Astrocyte of the cerebellum (primary cell): ENCODE measurements at regions not wholly inside any gene's neighbourhood (a gene's known extent, or its start where the extent isn't known, plus 50 kb on each side); places are given as distances from the start of the nearest gene placed in this dataset.

Experiments used
- DNase-seq: peaks from one replicate; pipeline ENCODE4 v3.0.0-alpha.2; 2011; ENCODE audit warnings: low read depth
- H3K4me3 ChIP-seq: 2 replicates; pipeline ENCODE4 v1.5.1; 2011; ENCODE audit warnings: mild to moderate bottlenecking, low read depth, low read length, moderate library complexity
- in situ Hi-C: cut with HindIII; loops from 2 replicates; pipeline ENCODE4 v1.10.0; 2017; ENCODE audit warnings: low sequenced_read_pairs
- TF ChIP-seq, protein P1 (sequence below): IDR thresholded peaks from 2 replicates; pipeline ENCODE4 v1.5.1; 2012; ENCODE audit warnings: low read length, low read depth, moderate library complexity, mild to moderate bottlenecking; ENCODE audit errors: missing control alignments

DNA sequence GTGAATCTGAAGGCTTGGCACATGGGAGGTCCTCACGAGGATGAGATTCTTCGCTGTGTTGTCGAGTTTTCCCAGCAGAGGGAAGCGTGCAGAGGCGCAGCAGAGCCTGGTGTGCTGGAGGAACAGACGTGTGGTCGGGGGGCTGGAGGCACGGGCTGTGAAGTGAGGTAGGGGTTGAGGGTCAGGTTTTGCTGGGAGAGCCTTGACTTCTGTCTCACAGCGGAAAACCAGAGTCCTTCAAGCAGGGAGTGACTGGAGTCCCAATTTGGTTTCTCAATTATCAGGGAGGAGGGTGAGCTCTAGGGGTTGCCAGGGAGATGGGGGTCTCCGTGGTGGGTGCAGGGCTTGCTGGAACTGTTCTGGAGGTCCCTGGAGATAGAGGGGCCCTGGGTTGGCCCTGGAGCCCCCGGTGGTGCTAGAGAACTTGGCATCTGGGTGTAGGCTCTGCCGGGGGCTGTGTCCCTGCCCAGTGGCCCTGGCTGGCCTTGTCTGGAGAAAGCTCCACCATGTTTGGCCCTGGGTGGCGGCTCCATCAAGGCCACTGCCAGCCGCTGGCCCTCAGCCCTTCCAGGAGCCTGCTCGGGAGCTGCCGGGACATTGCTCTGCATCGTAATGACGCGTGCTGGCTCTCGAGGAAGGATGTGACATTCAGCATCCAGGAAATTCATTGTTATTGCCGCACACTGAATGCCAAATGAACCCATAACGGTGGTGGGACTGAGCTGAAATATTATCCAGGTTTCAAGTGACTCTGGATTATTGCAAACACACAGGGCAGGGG is 215.7 kb downstream of the KIF26A start:
- in situ Hi-C loops = no loop called here
- no peak for DNase-seq
- TF ChIP-seq, protein P1, sequence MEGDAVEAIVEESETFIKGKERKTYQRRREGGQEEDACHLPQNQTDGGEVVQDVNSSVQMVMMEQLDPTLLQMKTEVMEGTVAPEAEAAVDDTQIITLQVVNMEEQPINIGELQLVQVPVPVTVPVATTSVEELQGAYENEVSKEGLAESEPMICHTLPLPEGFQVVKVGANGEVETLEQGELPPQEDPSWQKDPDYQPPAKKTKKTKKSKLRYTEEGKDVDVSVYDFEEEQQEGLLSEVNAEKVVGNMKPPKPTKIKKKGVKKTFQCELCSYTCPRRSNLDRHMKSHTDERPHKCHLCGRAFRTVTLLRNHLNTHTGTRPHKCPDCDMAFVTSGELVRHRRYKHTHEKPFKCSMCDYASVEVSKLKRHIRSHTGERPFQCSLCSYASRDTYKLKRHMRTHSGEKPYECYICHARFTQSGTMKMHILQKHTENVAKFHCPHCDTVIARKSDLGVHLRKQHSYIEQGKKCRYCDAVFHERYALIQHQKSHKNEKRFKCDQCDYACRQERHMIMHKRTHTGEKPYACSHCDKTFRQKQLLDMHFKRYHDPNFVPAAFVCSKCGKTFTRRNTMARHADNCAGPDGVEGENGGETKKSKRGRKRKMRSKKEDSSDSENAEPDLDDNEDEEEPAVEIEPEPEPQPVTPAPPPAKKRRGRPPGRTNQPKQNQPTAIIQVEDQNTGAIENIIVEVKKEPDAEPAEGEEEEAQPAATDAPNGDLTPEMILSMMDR = no peak
- no peak overlapping the region for H3K4me3 ChIP-seq

DNA sequence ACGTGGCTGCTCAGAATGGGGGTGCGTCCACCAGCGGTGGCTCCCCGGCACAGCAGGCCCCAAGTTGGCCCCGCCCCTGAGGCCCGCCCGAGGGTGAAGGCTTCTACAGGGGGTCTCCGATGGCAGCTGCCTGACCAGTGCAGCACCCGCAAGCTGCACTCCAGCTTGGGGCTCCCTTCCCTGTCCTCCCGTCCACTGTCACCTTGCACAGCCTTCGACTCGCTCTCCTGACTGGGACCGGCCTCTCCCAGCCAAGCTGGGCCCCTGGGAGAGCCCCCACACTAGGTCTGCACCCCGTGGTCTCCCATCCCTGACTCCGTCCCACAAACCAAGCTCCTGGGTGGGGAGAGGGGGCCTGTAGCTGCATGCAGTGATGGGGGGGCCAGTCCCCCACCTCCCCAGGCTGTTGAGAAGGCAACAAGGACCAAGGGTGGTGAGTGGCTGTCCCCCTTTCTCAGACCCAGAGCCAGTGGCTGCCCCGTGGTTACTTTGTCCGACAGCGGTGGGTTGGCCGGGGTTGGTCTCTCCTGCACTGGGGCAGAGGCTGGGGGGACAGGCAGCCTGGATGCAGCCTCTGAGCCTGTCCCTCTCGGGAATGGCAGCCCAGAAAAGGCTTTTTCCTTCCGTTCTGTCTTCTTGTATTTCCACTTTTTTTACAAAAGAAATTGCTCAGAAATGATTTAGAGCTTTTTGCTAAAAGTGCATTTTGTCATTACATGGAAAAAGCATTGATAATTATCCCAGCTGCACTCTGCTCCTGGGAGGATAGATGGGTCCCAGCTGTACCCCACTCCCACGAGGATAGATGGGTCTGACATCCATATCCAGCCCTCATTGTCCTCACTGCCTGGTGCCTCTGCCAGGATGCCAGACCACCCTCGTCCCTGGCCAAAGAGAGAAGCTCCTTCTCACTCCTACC is 217.0 kb downstream of the KIF26A start:
- H3K4me3 ChIP-seq = no peak overlapping the region
- TF ChIP-seq, protein P1 = no peak
- no peak for DNase-seq
- in situ Hi-C loops = no loop called here

DNA sequence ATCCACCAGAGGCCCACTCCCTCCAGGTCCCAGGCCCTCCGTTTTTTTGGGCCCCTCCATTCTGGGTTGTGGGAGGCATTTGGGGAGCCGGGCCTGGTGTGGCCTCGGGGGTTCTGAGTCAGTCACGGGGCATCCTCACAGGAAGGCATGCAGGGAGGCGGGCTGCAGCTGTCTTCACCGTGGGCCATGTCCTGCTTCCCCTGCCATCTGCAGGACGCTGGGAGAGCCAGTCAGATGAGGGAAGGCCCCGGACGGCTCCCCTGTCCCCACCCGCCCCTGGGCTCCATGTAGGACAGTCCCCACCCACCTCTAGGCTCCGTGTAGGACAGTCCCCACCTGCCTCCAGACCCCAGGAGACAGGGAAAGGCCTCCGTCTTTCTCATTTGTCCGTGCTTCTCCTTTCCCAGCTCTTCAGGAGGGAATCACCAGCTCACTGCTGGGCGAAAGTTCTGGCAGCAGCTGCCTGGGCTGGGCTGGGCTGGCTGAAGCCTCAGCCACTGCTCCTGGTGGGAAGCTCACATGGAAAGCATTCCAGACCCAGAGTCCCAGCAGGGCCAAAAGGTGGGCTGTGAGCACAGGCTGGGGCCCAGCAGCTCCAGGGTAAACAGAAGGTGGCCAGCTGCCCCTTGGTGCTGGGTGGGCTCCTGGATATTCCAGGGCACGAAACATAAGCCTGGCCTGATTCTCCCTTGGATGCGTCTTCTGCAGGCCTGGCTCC is 217.8 kb downstream of the KIF26A start:
- no peak for DNase-seq
- in situ Hi-C loops = no loop called here
- no peak overlapping the region for H3K4me3 ChIP-seq
- TF ChIP-seq, protein P1 = no peak

DNA sequence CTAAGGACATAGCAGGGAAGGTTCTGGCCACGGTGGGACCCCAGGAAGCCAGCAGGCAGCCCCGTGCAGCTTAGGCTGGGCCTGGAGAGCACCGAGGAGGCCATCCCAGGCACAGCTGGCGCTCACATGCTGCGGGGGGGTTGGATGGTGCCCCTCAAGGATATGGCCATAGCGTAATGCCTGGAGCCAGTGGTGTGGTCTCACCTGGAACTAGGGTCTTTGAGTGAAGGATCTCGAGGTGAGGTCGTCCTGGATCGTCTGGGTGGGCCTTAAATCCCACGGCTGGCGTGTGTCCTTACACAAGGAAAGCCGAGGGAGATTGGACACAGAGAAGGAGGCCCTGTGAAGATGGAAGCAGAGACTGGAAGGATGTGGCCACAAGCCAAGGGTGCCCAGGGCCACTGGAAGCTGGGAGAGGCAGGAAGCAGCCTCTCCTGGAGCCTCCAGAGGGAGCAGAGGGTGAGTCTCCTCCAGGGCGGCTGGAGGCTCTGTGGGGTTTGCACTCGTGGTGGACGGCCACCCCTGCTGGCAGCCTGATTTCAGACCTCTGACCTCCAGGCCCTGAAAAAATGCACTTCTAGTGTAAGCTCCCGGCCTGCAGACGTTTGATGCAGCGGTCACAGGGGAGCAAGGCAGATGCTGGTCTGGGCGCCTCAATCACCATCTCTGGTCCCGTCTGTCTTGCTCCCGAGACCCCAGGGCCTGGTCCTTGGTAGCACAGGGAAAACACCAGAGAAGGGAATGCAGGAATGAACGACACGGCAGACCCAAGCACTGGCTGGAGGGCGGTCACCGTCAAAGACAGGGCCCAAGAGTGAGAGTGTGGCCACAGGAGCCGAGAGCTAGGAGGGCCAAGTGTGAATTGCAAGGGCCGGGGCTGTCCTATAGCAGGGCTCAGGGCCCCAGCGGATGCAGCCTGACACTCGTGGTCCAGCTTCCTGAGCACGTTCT is 218.6 kb downstream of the KIF26A start:
- in situ Hi-C loops = no loop called here
- no peak for DNase-seq
- TF ChIP-seq, protein P1 = no peak
- H3K4me3 ChIP-seq = no peak overlapping the region

DNA sequence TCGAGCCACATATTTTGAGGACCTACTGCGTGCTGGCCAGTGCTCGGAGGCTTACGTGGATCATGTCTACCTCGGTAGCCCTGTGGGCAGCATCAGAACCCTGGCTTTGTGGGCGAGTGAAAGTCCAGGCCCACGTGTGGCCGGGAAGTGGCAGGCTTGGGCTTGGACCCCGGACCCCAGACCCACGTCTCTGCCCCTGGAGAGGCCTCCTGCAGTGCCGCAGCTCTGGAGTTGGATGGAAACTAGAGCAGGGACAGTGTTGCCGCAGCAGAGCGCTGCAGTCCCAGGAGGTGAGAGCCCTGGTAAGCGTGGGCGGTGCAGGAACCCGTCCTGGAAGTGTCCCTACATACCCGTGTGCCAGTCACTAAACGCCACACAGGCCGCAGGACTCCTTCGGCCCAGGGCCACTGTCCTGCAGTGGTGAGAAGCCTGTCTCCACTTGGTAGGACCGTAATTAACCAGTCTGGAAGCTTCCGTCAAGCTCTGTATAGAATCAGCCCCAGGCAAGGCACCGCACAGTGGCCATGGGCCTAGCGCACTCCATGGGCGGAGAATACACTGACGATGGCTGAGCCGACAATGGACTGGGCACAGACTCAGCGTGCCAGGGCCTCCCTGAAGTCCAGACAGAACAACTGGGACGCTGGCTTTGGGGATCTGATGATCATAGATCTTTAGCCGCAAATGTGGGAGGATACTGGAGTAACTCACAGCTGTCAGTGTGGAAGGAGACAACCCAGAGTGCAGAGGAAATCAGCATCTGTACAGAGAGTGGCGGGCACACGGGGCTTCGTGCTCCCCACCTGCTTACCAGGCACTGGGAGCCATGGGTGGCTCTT is 219.5 kb downstream of the KIF26A start:
- H3K4me3 ChIP-seq = no peak overlapping the region
- in situ Hi-C loops = no loop called here
- DNase-seq = no peak
- TF ChIP-seq, protein P1 = no peak
